Cardiac fibroblast (primary cell): ENCODE measurements at regions not wholly inside any gene's neighbourhood (a gene's known extent, or its start where the extent isn't known, plus 50 kb on each side); places are given as distances from the start of the nearest gene placed in this dataset.
"Not testable (repeated sequence)": the region's sequence is repeated elsewhere in the genome, so short reads cannot be mapped to it uniquely, and the experiment has no call there.

Experiments
- DNase-seq, 2 donors: peaks; one replicate each; pipeline versions ENCODE4 v3.0.0 to v3.0.0-alpha.2; 2010; ENCODE audit warnings: low read depth in 2 of 2
- H3K4me3 ChIP-seq, 2 donors: replicated peaks in 1 of 2; 1 replicate in 1 of 2; 2 replicates in 1 of 2; pipeline ENCODE4 v1.5.1; 2011; ENCODE audit warnings: low read depth in 2 of 2, low read length in 2 of 2, mild to moderate bottlenecking in 2 of 2, moderate library complexity in 1 of 2
- TF ChIP-seq, protein P1 (sequence below): IDR thresholded peaks from one replicate; pipeline ENCODE4 v1.5.1; 2011; ENCODE audit warnings: low read depth, mild to moderate bottlenecking, low read length, inconsistent platforms

DNA sequence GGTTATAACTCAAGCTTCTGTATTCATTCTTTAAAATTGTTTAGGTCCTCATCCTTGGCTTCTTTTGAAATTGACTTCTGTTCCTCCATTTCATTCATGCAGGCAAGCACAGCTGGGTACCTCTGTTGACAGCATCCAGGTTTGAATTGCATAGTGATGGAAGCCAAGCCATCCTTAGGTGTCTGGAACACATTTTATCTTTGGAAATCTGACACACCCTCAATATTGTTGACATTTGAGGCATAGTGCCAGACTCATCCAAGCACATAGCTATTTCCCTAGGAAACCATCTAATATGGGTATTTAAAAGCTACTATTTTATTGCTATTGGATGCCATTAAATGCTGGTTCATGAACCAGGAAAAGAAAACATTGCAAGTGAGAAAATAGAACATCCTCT, 142.1 kb upstream of the PTPRZ1 start:
- H3K4me3 ChIP-seq = no peak overlapping the region
- no peak for DNase-seq
- TF ChIP-seq, protein P1, sequence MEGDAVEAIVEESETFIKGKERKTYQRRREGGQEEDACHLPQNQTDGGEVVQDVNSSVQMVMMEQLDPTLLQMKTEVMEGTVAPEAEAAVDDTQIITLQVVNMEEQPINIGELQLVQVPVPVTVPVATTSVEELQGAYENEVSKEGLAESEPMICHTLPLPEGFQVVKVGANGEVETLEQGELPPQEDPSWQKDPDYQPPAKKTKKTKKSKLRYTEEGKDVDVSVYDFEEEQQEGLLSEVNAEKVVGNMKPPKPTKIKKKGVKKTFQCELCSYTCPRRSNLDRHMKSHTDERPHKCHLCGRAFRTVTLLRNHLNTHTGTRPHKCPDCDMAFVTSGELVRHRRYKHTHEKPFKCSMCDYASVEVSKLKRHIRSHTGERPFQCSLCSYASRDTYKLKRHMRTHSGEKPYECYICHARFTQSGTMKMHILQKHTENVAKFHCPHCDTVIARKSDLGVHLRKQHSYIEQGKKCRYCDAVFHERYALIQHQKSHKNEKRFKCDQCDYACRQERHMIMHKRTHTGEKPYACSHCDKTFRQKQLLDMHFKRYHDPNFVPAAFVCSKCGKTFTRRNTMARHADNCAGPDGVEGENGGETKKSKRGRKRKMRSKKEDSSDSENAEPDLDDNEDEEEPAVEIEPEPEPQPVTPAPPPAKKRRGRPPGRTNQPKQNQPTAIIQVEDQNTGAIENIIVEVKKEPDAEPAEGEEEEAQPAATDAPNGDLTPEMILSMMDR = no peak

DNA sequence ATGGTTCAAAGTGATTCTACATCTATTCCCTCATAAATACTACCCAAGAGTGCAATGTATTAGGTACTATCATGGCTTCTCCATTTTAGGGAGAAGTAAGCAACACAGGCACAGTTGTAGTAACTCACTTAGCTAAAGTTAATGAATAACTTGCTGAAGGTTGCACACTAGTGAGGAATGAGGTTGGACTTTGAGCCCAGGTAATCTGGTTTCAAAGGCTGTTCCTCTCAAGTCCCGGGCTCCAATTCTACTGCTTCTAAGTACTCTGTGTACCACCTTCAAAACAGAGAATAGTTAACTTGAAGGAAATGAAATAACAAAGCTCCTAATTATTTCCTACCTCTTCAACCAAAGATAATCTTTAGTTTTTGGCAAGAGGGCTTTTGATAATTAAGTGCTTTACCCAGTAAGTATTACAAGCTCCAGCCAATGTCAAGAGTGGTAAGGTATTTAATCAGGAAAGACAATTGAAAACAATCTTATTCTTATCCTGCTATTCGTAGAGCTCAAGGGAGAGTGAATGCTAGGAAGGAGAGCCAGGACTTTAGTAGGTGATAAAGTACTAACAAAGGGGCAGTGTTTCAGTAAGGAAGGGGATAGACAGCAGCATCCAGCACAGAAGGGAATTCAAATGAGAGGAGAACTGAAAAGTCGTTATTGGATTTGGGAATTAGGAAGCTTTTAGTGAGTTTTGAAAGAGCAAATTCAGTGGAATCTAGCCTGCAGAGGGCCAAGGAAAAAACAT, 158.2 kb upstream of the PTPRZ1 start:
- no peak for DNase-seq
- no peak overlapping the region for H3K4me3 ChIP-seq

DNA sequence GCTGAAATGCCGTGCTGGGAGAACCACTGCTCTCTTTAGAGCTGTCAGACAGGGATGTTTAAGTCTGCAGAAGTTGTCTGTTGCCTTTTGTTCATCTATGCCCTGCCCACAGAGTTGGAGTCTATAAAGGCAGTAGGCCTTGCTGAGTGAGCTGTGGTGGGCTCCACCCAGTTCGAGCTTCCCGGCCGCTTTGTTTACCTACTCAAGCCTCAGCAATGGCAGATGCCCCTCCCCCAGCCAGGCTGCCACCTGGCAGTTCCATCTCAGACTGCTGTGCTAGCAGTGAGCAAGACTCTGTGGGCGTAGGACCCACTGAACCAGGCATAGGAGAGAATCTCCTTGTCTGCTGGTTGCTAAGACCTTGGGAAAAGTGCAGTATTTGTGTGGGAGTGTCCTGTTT, 160.0 kb upstream of the PTPRZ1 start:
- DNase-seq, H3K4me3 ChIP-seq: not testable (repeated sequence)

More for the DNA sequence above, 158.2 kb upstream of the PTPRZ1 start:
- TF ChIP-seq, protein P1 = no peak

DNA sequence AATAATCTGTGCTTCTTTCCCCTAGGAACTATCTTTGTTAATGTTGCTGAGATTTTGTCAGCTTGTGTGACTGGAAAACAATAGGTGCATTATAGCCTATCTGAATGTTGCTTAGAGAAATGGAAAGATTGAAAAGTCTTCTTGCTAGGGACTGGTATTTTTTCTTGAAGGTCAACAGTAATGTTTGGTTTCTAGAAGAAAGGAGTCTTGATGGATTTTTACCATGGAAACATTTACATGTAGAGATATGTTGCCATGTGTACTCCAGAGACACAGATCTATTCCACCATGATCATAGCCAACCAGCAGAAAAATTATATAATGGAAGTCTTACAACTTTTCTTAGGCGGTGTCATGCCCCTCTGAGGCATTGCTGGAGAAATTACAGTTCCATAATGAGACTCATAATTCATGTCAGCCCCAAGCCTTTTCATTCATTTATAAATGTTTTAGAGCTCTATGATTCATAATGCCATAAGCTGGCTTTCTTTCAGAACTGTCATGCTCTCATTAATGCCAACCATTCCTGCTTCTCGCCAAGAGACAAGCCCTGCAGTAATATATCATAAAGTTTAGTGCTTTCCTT, 175.1 kb upstream of the PTPRZ1 start:
- no peak for DNase-seq
- no peak overlapping the region for H3K4me3 ChIP-seq
- TF ChIP-seq, protein P1 = no peak

DNA sequence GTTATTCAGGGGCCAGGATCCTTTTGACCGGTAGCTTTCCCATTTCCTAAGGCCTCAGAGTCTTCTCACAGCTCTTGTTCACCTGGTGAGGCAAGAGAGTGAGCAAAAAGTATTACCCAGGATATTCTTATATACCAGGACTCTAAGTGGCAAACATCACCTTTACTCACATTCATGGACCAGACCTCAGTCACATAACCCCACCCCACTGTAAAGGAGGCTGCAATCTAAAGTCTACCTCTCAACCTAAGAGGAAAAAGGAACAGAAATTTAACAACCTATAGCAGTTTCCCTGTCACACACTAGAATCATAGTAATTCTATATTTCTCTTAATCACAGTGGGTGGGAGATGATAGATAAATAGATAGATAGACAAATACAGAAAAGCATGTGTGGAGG, 176.0 kb upstream of the PTPRZ1 start:
- no peak for DNase-seq
- TF ChIP-seq, protein P1 = no peak
- H3K4me3 ChIP-seq = no peak overlapping the region

DNA sequence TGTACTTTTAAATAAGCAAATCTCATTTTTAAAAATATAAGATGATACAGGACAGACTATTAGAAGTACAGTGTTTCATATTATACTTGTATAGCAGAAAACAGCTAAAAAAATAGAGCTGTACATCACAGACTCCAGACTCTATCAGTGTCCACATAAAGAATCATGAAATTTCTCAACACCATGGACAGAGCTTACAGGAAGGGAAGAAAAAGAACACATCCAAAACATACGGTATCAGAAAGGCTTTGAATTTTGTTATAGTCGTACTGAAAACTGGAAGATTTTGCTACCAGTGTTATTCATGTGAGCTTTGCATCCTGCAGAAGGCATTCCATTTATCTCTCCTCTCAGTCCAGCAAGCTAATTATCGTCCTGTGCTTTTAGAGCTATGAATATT, 183.2 kb upstream of the PTPRZ1 start:
- TF ChIP-seq, protein P1 = no peak
- no peak for DNase-seq
- H3K4me3 ChIP-seq = no peak overlapping the region

DNA sequence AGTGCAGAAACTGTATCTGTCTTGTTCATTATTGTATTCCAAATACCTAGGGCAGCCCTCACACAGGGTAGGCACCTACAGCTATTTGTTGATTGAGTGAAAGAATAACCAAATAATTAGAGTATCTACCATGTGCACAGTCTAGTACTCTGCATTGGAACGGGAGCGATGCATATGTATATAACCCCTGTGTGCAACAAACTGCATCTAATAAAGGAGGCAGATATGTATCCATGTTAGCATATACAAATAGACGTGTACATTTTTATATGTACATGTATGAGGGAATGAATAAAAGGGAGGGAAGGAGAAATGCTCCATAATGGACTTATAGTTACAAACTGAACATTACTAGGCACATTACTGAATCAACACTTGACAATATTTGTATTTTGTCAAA, 191.3 kb upstream of the PTPRZ1 start:
- H3K4me3 ChIP-seq = no peak overlapping the region
- TF ChIP-seq, protein P1 = no peak
- DNase-seq = no peak
